Epithelial cell of proximal tubule (primary cell): ENCODE measurements at regions not wholly inside any gene's neighbourhood (a gene's known extent, or its start where the extent isn't known, plus 50 kb on each side); places are given as distances from the start of the nearest gene placed in this dataset.

Source experiments
- DNase-seq: peaks from one replicate; pipeline ENCODE4 v3.0.0-alpha.2; 2011; ENCODE audit warnings: low read depth
- H3K4me3 ChIP-seq: 2 replicates; pipeline ENCODE4 v1.5.1; 2011; ENCODE audit warnings: low read depth, mild to moderate bottlenecking, low read length
- CTCF ChIP-seq: conservative IDR thresholded peaks from 2 replicates; pipeline ENCODE4 v1.5.1; 2012; ENCODE audit warnings: low read depth, mild to moderate bottlenecking, low read length

GRCh38 chr1:99565606-99566289 lies 80.2 kb upstream of the PALMD start:
- no peak overlapping the region for H3K4me3 ChIP-seq
- no peak for DNase-seq
- TF ChIP-seq CTCF: no peak

- no peak for DNase-seq
- no peak for TF ChIP-seq CTCF
- no peak overlapping the region for H3K4me3 ChIP-seq
Observed at GRCh38 chr1:99566290-99567021, 79.5 kb upstream of the PALMD start.

DNA sequence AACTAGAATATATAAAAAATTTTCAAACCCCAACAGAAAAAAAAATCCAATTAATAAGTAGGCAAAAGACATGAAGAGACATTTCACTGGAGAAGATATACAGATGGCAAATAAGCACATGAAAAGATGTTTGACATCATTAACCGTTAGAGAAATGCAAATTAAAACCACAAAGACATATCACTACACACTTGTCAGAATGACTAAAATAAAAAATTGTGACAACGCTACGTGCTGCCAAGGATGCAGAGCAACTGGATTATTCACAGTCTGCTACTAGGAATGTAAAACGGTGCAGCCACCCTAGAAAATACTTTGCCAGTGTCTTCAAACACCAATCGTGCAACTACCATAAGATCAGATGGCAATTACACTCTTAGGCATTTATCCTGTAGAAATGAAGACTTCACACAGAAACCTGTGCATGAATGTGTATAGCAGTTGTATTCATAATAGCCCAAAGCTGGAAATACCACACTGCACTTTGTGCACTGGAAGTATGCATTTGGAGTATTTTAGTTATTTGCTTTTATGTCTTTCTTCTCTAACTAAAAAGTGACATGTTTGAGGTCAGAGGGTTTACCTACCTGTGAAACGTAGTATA lies 75.3 kb upstream of the PALMD start:
- no peak for TF ChIP-seq CTCF
- DNase-seq: no peak
- H3K4me3 ChIP-seq: no peak overlapping the region

GRCh38 chr1:99571092-99571734 lies 74.7 kb upstream of the PALMD start:
- no peak overlapping the region for H3K4me3 ChIP-seq
- no peak for TF ChIP-seq CTCF
- DNase-seq: no peak

DNA sequence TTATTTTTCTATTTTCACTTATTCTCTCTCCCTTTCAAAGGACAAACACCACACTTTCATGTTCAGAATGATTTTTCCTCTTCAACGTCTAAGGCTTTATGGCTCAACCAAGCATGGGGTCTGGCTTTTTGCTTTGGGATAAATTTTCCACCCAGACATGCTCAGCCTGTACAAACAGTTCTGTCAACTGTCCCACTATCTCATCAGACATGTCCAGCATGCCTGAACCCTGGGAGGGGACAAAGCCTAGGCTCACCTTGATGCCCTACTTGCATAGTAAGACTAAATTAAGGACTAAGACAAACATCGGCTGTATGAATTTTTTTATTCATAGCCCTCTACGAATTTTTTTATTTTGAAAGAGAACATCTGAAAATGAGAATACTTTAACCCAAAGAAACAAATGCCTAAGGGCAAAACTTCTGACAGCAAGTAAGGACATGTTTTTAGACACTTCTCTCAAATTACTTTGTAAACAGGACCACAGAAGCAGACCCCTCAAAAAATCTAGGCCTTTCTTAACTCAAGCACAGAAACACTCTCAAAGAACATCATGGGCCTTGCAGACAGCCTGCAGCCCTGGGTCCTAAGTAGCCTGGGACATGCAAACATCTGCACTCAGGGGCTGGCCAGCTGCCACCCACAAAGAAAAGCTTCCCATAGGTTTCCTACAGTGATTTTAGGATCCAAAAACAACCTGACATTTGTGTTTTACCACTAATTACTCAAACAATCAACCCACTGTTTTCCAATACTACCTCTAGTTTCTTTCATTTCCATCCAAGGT lies 72.3 kb upstream of the PALMD start:
- no peak for DNase-seq
- H3K4me3 ChIP-seq: no peak overlapping the region
- no peak for TF ChIP-seq CTCF

DNA sequence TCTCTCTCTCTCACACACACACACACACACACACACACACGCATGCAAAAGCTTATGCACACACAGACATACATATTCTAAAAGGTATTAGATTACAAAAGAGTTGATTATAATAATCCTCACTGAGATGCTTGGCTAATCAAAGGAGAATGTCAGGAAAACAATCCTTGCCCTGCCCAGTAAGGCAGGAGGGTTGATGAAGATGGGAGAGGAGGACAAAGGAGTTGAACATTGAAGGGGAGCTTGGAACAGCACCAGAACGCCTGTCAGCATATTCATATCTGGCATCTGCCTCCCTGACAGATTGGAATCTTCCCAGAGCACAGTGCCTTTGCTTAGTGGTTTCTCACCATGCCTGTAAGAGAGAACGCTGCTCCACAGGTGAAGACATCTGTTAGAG lies 68.6 kb upstream of the PALMD start:
- DNase-seq: no peak
- H3K4me3 ChIP-seq: no peak overlapping the region
- no peak for TF ChIP-seq CTCF
